ENCODE measurements at regions not wholly inside any gene's neighbourhood (a gene's known extent, or its start where the extent isn't known, plus 50 kb on each side); places are given as distances from the start of the nearest gene placed in this dataset.
"Not testable (repeated sequence)": the region's sequence is repeated elsewhere in the genome, so short reads cannot be mapped to it uniquely, and the experiment has no call there.

GRCh38 chr16:66256919-66257318 is 109.6 kb upstream of the CDH5 start:
- Mint-ChIP-seq H3K4me3 (no peak overlapping the region), H3K4me1 (ENCODE audit: low read depth in 2 of 2) (no peaks in the 10 kb centered on the region), H3K9me3 (no peaks in the 10 kb centered on the region), H3K27ac (no peak overlapping the region), H3K36me3 (ENCODE audit: insufficient read depth) (no peaks in the 10 kb centered on the region), H3K27me3 (peaks cover 22 to 69% of the 10 kb centered on the region in 2 donors)
- DNase-seq, result no peak
- no peak for ATAC-seq (replicated peaks)

DNA sequence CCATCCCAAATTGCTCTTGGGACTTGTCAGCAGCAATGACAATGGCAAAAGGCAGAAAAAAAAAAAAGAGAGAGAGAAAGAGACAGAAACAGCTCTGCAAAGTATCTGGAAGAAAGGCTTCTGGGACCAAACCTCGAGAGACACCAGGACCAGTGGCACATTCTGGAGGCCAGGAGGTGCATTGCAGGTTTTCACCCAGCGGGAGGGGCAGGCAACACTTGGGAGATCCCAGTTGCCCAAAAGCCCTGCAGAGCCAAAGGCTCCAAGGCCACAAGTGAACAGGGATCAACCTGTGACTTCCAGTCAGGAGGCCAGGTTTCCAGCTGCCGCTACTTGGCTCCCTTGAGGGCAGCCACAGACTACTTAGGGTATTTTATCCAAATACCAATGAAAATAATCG is 110.8 kb upstream of the CDH5 start:
- ATAC-seq (replicated peaks), result no peak
- Mint-ChIP-seq H3K9me3 (no peaks in the 10 kb centered on the region), H3K4me1 (ENCODE audit: low read depth in 2 of 2) (no peaks in the 10 kb centered on the region)

DNA sequence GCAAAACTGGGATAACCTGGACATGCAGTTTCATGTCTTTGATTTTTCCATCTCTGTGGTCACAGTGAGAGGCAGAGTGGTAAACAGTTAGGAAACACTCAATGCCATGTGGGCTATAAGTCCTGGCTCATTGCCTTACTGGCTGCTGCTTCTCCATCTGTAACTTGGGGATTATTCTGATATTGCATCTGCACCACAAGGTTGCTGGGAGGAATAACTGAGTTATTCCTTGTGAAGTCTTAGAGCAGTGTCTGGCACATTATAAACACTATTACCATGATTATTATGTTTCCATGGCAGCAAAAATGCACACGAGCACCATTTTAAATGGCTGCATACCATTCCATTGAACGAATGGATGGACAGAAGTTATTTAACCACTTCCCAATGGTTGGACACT is 111.7 kb upstream of the CDH5 start:
- Mint-ChIP-seq H3K36me3 (ENCODE audit: insufficient read depth) (no peaks in the 10 kb centered on the region), H3K4me3 (no peak overlapping the region)
- no peak for DNase-seq

More for the DNA sequence above, 110.8 kb upstream of the CDH5 start:
- no peak overlapping the region for H3K4me3 Mint-ChIP-seq
- peaks cover 24 to 56% of the 10 kb centered on the region in 2 donors for H3K27me3 Mint-ChIP-seq
- no peaks in the 10 kb centered on the region for H3K36me3 Mint-ChIP-seq (ENCODE audit: insufficient read depth)
- no peak for DNase-seq
- no peak overlapping the region for H3K27ac Mint-ChIP-seq

DNA sequence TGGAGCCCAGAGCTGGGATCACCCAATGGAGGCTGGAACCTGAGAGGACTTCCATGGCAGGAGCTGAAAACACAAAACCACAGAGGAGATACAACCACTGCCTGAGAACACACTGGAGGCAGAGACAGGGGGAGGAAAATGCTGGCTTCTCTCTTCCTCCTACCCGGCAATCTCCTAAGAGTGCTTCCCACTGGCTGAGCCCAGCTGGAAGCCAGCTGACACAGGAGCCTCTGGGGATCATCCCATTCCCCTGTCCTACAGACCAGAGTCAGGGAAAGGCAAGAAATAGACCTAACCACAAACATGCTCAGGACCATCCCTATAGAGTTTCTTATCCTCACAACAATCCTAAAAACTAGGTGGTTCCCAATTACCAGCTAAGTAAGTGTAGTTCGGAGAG is 112.4 kb upstream of the CDH5 start:
- Mint-ChIP-seq H3K36me3 (ENCODE audit: insufficient read depth) (no peaks in the 10 kb centered on the region), H3K27ac (no peak overlapping the region), H3K4me1 (ENCODE audit: low read depth in 2 of 2) (no peaks in the 10 kb centered on the region), H3K4me3 (no peak overlapping the region), H3K9me3 (no peaks in the 10 kb centered on the region), H3K27me3 (peaks cover 25 to 49% of the 10 kb centered on the region in 2 donors)
- DNase-seq (no peak), ATAC-seq (replicated peaks) (no peak)

More for the DNA sequence above, 111.7 kb upstream of the CDH5 start:
- Mint-ChIP-seq H3K9me3 (no peaks in the 10 kb centered on the region), H3K4me1 (ENCODE audit: low read depth in 2 of 2) (no peaks in the 10 kb centered on the region), H3K27me3 (peaks cover 19 to 49% of the 10 kb centered on the region in 2 donors), H3K27ac (no peak overlapping the region)
- ATAC-seq (replicated peaks), result no peak

GRCh38 chr16:66251476-66252160 is 114.9 kb upstream of the CDH5 start:
- Mint-ChIP-seq H3K4me3 (no peak overlapping the region), H3K27ac (no peak overlapping the region), H3K36me3 (ENCODE audit: insufficient read depth) (no peaks in the 10 kb centered on the region), H3K27me3 (peaks cover 30 to 50% of the 10 kb centered on the region in 2 donors), H3K9me3 (no peaks in the 10 kb centered on the region), H3K4me1 (ENCODE audit: low read depth in 2 of 2) (no peaks in the 10 kb centered on the region)
- no peak for ATAC-seq (replicated peaks)
- DNase-seq, result no peak

- Mint-ChIP-seq H3K36me3 (ENCODE audit: insufficient read depth) (no peaks in the 10 kb centered on the region), H3K27ac (no peak overlapping the region), H3K4me3 (no peak overlapping the region), H3K4me1 (ENCODE audit: low read depth in 2 of 2) (no peaks in the 10 kb centered on the region), H3K9me3 (no peaks in the 10 kb centered on the region), H3K27me3 (peaks cover 33 to 49% of the 10 kb centered on the region in 2 donors)
- DNase-seq (no peak), ATAC-seq (replicated peaks) (no peak)
Measured at GRCh38 chr16:66250686-66251431, 115.6 kb upstream of the CDH5 start.

- DNase-seq, result no peak
- ATAC-seq (replicated peaks), result no peak
- Mint-ChIP-seq H3K9me3 (no peaks in the 10 kb centered on the region), H3K36me3 (ENCODE audit: insufficient read depth) (no peaks in the 10 kb centered on the region), H3K27me3 (peaks cover 47 to 55% of the 10 kb centered on the region in 2 donors), H3K27ac (no peak overlapping the region), H3K4me1 (ENCODE audit: low read depth in 2 of 2) (no peaks in the 10 kb centered on the region), H3K4me3 (no peak overlapping the region)
Measured at GRCh38 chr16:66247516-66248481, 118.7 kb upstream of the CDH5 start.

DNA sequence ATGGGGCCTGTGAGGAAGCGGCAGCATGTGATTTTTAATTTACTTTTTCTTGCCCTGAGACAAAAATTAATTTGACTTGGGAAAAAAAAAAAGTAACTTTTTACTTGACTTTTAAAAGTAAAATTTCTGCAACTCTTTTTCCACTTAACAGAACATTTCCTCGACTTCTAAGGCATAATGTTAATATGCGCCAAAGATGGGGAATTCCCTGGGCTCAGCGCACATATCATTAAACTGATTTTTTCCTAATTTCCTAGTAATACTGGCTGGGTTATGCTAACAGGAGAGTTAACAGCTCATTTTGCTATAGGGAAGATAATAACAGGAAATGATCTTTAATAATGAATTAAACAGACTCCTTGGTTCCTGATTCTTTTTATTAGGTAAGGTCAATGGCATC is 120.6 kb upstream of the CDH5 start:
- no peaks in the 10 kb centered on the region for H3K9me3 Mint-ChIP-seq
- H3K4me1 Mint-ChIP-seq (ENCODE audit: low read depth in 2 of 2), result no peaks in the 10 kb centered on the region

DNA sequence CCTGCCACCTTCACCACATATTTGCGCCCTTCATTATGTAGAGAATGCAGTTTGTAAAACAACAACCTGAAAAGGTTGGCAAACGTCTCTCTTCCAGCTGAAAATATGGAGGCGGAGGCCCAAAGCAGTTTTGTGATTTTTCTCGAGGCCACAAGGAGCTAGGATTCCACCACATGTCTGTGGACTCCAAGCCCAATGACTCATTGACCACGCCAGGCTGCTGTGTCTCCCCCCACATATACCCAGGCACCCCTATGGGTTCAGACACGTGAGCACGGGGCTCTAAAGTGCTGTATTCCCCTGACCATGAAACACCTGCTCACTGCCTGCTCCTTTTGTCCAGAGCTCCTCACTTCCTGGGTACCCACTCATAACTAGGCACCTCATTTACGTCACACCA is 121.4 kb upstream of the CDH5 start:
- H3K9me3 Mint-ChIP-seq, result no peaks in the 10 kb centered on the region
- DNase-seq (no peak), ATAC-seq (replicated peaks) (no peak)
- no peaks in the 10 kb centered on the region for H3K4me1 Mint-ChIP-seq (ENCODE audit: low read depth in 2 of 2)
- H3K36me3 Mint-ChIP-seq (ENCODE audit: insufficient read depth), result no peaks in the 10 kb centered on the region
- H3K27ac Mint-ChIP-seq, result no peak overlapping the region
- peaks cover 52 to 75% of the 10 kb centered on the region in 2 donors for H3K27me3 Mint-ChIP-seq
- H3K4me3 Mint-ChIP-seq, result no peak overlapping the region

More for the DNA sequence above, 120.6 kb upstream of the CDH5 start:
- peaks cover 44 to 67% of the 10 kb centered on the region in 2 donors for H3K27me3 Mint-ChIP-seq
- no peaks in the 10 kb centered on the region for H3K36me3 Mint-ChIP-seq (ENCODE audit: insufficient read depth)
- no peak overlapping the region for H3K4me3 Mint-ChIP-seq
- ATAC-seq (replicated peaks) (no peak), DNase-seq (no peak)
- no peak overlapping the region for H3K27ac Mint-ChIP-seq

DNA sequence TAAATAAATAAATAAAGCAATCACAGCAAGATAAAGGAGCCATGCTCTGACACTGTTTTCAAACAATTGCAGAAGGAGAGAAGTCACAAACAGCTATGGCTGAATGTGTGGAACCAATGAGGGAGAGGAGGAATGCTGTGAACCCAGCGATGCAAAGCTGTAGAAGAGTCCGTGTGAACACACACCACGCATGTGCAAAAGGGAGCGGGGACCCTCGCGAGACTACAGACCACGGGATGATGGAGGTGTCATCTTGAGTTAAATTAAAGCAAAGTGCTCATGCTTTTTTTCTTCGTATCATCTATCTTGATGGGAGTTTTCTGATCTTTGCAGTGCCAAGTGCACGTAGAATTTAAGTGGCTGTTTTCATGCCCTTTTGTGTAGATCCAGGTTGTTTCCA is 123.8 kb upstream of the CDH5 start:
- no peaks in the 10 kb centered on the region for H3K4me1 Mint-ChIP-seq (ENCODE audit: low read depth in 2 of 2)
- ATAC-seq (replicated peaks), result no peak
- H3K4me3 Mint-ChIP-seq, result no peak overlapping the region

DNA sequence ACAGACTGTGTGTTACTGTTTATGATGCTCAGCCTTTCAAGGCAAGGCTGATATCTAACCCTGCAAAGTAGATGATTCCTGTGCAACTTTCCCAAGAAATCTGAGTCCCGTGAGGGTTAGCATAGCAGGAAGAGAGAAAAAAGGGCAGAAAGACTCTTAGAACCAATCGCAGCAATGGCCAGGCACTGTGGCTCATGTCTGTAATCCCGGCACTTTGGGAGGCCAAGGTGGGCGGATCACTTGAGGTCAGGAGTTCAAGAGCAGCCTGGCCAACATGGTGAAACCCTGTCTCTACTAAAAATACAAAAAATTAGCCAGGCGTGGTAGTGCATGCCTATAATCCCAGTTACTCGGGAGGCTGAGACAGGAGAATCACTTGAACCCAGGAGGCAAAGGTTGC is 124.3 kb upstream of the CDH5 start:
- H3K9me3 Mint-ChIP-seq; DNase-seq; H3K4me1 Mint-ChIP-seq (ENCODE audit: low read depth in 2 of 2); H3K36me3 Mint-ChIP-seq (ENCODE audit: insufficient read depth); ATAC-seq (replicated peaks); H3K4me3 Mint-ChIP-seq; H3K27ac Mint-ChIP-seq: not testable (repeated sequence)
- H3K27me3 Mint-ChIP-seq, result peaks cover 57 to 72% of the 10 kb centered on the region in 2 donors

More for the DNA sequence above, 123.8 kb upstream of the CDH5 start:
- peaks cover 58 to 76% of the 10 kb centered on the region in 2 donors for H3K27me3 Mint-ChIP-seq
- H3K36me3 Mint-ChIP-seq (ENCODE audit: insufficient read depth), result no peaks in the 10 kb centered on the region
- no peak overlapping the region for H3K27ac Mint-ChIP-seq
- peaks cover 0 to 3% of the 10 kb centered on the region in 2 donors for H3K9me3 Mint-ChIP-seq
- DNase-seq, result no peak

DNA sequence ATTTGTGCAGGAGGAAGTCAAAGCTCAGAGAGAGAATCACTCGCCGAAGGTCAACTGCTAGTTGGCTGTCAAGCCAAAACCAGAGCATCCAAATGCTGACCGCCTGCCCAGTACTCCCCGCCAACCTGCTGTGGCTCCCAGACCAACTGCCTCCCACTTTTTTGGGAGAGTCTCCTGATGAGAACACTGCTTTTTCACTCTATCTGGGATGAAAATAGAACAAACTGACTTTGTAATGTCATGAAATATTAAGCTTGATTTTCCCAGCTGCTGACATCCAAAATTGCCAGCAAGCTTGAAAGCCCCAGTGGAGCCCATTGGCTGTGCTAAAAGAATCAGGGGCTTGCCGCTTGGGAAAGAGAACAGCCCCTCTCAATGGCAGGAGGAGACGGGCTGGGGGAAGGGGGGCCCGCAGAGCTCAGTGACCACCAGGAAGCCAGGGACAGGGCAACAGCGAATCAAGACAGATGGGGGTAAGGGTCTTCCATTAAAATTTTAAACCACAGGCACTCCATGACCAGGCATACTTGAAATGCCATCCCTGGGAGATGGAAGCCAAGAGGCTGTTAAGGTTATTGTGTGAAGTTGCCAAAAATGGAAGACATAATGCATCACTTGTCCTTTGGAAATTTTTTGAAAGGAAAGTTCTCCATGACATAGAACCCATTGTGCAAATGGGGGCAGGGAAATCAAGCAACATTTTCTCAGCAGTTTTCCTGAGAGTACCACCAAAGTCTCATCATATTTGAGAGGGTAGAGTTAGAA is 125.7 kb upstream of the CDH5 start:
- Mint-ChIP-seq H3K9me3 (peaks cover 0 to 3% of the 10 kb centered on the region in 2 donors), H3K36me3 (ENCODE audit: insufficient read depth) (peaks cover 3% of the 10 kb centered on the region), H3K4me1 (ENCODE audit: low read depth in 2 of 2) (no peaks in the 10 kb centered on the region), H3K4me3 (no peak overlapping the region), H3K27ac (no peak overlapping the region), H3K27me3 (peaks cover 53 to 76% of the 10 kb centered on the region in 2 donors)
- ATAC-seq (replicated peaks), result no peak
- no peak for DNase-seq

GRCh38 chr16:66240088-66240487 is 126.4 kb upstream of the CDH5 start:
- Mint-ChIP-seq H3K36me3 (ENCODE audit: insufficient read depth) (peaks cover 3% of the 10 kb centered on the region), H3K27ac (no peak overlapping the region), H3K27me3 (peaks cover 46 to 72% of the 10 kb centered on the region in 2 donors), H3K4me1 (ENCODE audit: low read depth in 2 of 2) (no peaks in the 10 kb centered on the region), H3K9me3 (peaks cover 0 to 3% of the 10 kb centered on the region in 2 donors), H3K4me3 (no peak overlapping the region)
- no peak for ATAC-seq (replicated peaks)
- DNase-seq, result no peak
